UCSD-AML1 (cell line): ENCODE measurements at regions not wholly inside any gene's neighbourhood (a gene's known extent, or its start where the extent isn't known, plus 50 kb on each side); places are given as distances from the start of the nearest gene placed in this dataset.
"Not testable (repeated sequence)": the region's sequence is repeated elsewhere in the genome, so short reads cannot be mapped to it uniquely, and the experiment has no call there.

Experiments
- DNase-seq: peaks from one replicate; lab custom pipeline; 2025; ENCODE audit not compliant: unreplicated experiment; lab: John Stamatoyannopoulos, UW

GRCh38 chr6:75031102-75031501, 174.8 kb downstream of the COL12A1 start:
- DNase-seq, result not testable (repeated sequence)

- no peak for DNase-seq
Observed at GRCh38 chr6:75029333-75029732, 176.5 kb downstream of the COL12A1 start.

- no peak for DNase-seq
Observed at GRCh38 chr6:75025371-75025770, 180.5 kb downstream of the COL12A1 start.

GRCh38 chr6:75024828-75025227, 181.0 kb downstream of the COL12A1 start:
- DNase-seq, result no peak

- no peak for DNase-seq
Observed at GRCh38 chr6:75023634-75024033, 182.2 kb downstream of the COL12A1 start.

GRCh38 chr6:75020971-75021370, 184.9 kb downstream of the COL12A1 start:
- no peak for DNase-seq

- no peak for DNase-seq
Observed at GRCh38 chr6:75020376-75020775, 185.5 kb downstream of the COL12A1 start.

GRCh38 chr6:75012018-75012417, 193.8 kb downstream of the COL12A1 start:
- DNase-seq, result no peak

- not testable (repeated sequence) for DNase-seq
Observed at GRCh38 chr6:75003984-75004383, 201.9 kb downstream of the COL12A1 start.

GRCh38 chr6:74997646-74998045, 208.2 kb downstream of the COL12A1 start:
- DNase-seq, result no peak

GRCh38 chr6:74993136-74993535, 212.7 kb downstream of the COL12A1 start:
- DNase-seq, result no peak

GRCh38 chr6:74991573-74992332, 214.1 kb downstream of the COL12A1 start:
- DNase-seq, result no peak

- DNase-seq, result no peak
Observed at GRCh38 chr6:74979065-74979766, 226.6 kb downstream of the COL12A1 start.

- no peak for DNase-seq
Observed at GRCh38 chr6:74976701-74977100, 229.2 kb downstream of the COL12A1 start.

GRCh38 chr6:74976026-74976425, 229.8 kb downstream of the COL12A1 start:
- no peak for DNase-seq

- no peak for DNase-seq
Observed at GRCh38 chr6:74973591-74973990, 232.3 kb downstream of the COL12A1 start.

GRCh38 chr6:74971633-74972032, 234.2 kb downstream of the COL12A1 start:
- no peak for DNase-seq

- DNase-seq, result no peak
Observed at GRCh38 chr6:74969591-74970267, 236.1 kb downstream of the COL12A1 start.

GRCh38 chr6:74967821-74968220, 238.0 kb downstream of the COL12A1 start:
- no peak for DNase-seq

- DNase-seq, result no peak
Observed at GRCh38 chr6:74966712-74967111, 239.1 kb downstream of the COL12A1 start.

GRCh38 chr6:74964871-74965441, 240.9 kb downstream of the COL12A1 start:
- DNase-seq, result no peak
